Keratinocyte (primary cell): ENCODE measurements at regions not wholly inside any gene's neighbourhood (a gene's known extent, or its start where the extent isn't known, plus 50 kb on each side); places are given as distances from the start of the nearest gene placed in this dataset.

Source experiments
- DNase-seq: peaks from one replicate; pipeline ENCODE4 v3.0.0-alpha.2; 2011; ENCODE audit warnings: low read depth, missing footprints, low spot score
- FAIRE-seq: peaks from 2 replicates; lab custom pipeline; 2011; peaks lifted over from hg19 to GRCh38; lab: Jason Lieb, UNC
- H2AFZ ChIP-seq: 2 replicates; pipeline ENCODE4 v1.6.0; 2012; ENCODE audit warnings: low read length, control low read depth, inconsistent platforms; ENCODE audit not compliant: control insufficient read depth
- H3K27ac ChIP-seq: 2 replicates; pipeline ENCODE4 v1.5.1; 2011; ENCODE audit warnings: low read length; ENCODE audit not compliant: control insufficient read depth, insufficient read depth
- H3K27me3 ChIP-seq: 3 replicates; pipeline ENCODE4 v1.6.0; 2011; ENCODE audit warnings: low read length; ENCODE audit not compliant: control insufficient read depth, insufficient read depth; ENCODE audit errors: extremely low read depth
- H3K36me3 ChIP-seq, 2 experiments: 2 replicates in 1 of 2; 3 replicates in 1 of 2; pipeline ENCODE4 v1.5.1; 2011; ENCODE audit warnings: low read length in 2 of 2, mild to moderate bottlenecking in 1 of 2; ENCODE audit not compliant: control insufficient read depth in 2 of 2, insufficient read depth in 2 of 2; ENCODE audit errors: extremely low read depth in 1 of 2
- H3K4me1 ChIP-seq: 3 replicates; pipeline ENCODE4 v1.5.1; 2011; ENCODE audit warnings: low read length; ENCODE audit not compliant: control insufficient read depth, insufficient read depth; ENCODE audit errors: extremely low read depth
- H3K4me2 ChIP-seq: 3 replicates; pipeline ENCODE4 v1.6.0; 2011; ENCODE audit warnings: low read depth, low read length; ENCODE audit not compliant: control insufficient read depth, insufficient read depth; ENCODE audit errors: extremely low read depth
- H3K4me3 ChIP-seq, 3 experiments: fragments of 200-600 bp in 1 of 3; sonication (generic) in 1 of 3; 2 replicates in 2 of 3; 3 replicates in 1 of 3; pipeline ENCODE4 v1.5.1; 2011 to 2016; ENCODE audit warnings: low read length in 3 of 3, mild to moderate bottlenecking in 3 of 3, control low read depth in 2 of 3, inconsistent platforms in 1 of 3, low read depth in 1 of 3, mixed read lengths in 1 of 3, mixed run types in 1 of 3, moderate library complexity in 1 of 3; ENCODE audit not compliant: control insufficient read depth in 2 of 3, insufficient read depth in 2 of 3; ENCODE audit errors: extremely low read depth in 1 of 3
- H3K79me2 ChIP-seq: 2 replicates; pipeline ENCODE4 v1.6.0; 2012; ENCODE audit warnings: low read length; ENCODE audit not compliant: control insufficient read depth, insufficient read depth
- H3K9ac ChIP-seq: 3 replicates; pipeline ENCODE4 v1.6.0; 2011; ENCODE audit warnings: low read length; ENCODE audit not compliant: control insufficient read depth, insufficient read depth; ENCODE audit errors: extremely low read depth
- H3K9me1 ChIP-seq: 3 replicates; pipeline ENCODE4 v1.6.0; 2011; ENCODE audit warnings: low read length; ENCODE audit not compliant: control insufficient read depth, insufficient read depth; ENCODE audit errors: extremely low read depth
- H3K9me3 ChIP-seq: 2 replicates; pipeline ENCODE4 v1.5.1; 2012; ENCODE audit warnings: low read depth, low read length; ENCODE audit not compliant: control insufficient read depth
- H4K20me1 ChIP-seq: 3 replicates; pipeline ENCODE4 v1.6.0; 2011; ENCODE audit warnings: low read length; ENCODE audit not compliant: control insufficient read depth, insufficient read depth; ENCODE audit errors: extremely low read depth
- CTCF ChIP-seq, 3 experiments: IDR thresholded peaks in 1 of 3; conservative IDR thresholded peaks in 1 of 3; optimal IDR thresholded peaks in 1 of 3; 2 replicates in 2 of 3; 3 replicates in 1 of 3; pipeline versions ENCODE3 to v1.5.1; 2011; ENCODE audit warnings: low read length in 3 of 3, mild to moderate bottlenecking in 3 of 3, moderate library complexity in 2 of 3, control low read depth in 1 of 3, inconsistent platforms in 1 of 3; ENCODE audit not compliant: insufficient read depth in 2 of 3; ENCODE audit errors: extremely low read depth in 1 of 3
- EZH2 ChIP-seq: IDR thresholded peaks from one replicate; pipeline ENCODE4 v1.6.1; 2012; ENCODE audit warnings: inconsistent platforms, mild to moderate bottlenecking, low read length, moderate library complexity
- dilution Hi-C: fragments of 300-500 bp; cut with MboI; formaldehyde crosslinking; loops from one replicate; pipeline ENCODE4 v1.7.0; 2020; ENCODE audit warnings: low sequenced_read_pairs; ENCODE audit not compliant: extremely low pct_ligation_motif_present

DNA sequence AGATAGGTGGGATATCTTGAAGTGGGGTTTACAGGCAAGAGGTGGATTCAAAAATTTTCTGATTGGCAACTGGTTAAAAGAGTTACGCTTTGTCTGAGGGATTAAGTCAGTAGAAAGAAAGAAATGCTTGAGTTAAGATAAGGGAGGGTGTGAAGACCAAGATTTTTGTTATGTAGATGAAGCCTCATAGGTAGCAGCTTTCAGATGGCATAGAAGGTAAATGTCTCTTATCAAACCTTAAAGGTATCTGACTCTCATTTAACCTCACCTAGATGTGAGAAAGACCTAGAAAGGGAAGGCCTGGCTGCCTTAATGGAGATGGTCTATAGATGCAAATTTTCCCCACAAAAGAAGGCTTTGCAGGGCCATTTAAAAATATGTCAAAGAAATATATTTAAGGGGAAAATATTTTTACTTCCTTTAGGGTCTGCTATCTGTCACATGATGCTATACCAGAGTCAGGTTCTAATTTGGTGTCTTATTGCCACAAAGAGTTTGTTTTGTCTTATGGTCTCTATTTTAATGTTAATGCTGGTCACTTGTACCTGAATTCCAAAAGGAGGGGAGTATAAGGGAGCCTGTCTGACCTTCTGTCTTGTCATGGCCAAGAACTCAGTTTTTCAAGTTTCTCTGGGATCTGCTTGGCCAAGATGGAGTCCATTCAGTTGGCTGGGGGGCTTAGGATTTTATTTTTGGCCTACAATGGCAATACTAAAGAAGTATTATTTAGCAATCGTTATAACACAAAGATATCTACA, 699.1 kb upstream of the AMOT start:
- no peaks in the 10 kb centered on the region for H4K20me1 ChIP-seq
- no peak overlapping the region for H3K4me2 ChIP-seq
- H3K4me3 ChIP-seq = no peak overlapping the region
- H3K9ac ChIP-seq = no peak overlapping the region
- dilution Hi-C loops = no loop called here
- no peak overlapping the region for H2AFZ ChIP-seq
- H3K9me3 ChIP-seq = no peaks in the 10 kb centered on the region
- H3K79me2 ChIP-seq = no peaks in the 10 kb centered on the region
- H3K36me3 ChIP-seq = no peaks in the 10 kb centered on the region
- FAIRE-seq (no peak), DNase-seq (no peak)
- H3K4me1 ChIP-seq = no peaks in the 10 kb centered on the region
- no peaks in the 10 kb centered on the region for H3K9me1 ChIP-seq
- H3K27ac ChIP-seq = no peak overlapping the region
- TF ChIP-seq EZH2 (no peak), CTCF (optimal IDR thresholded peaks at IDR 0.05 in 1 of 3, IDR thresholded peaks at IDR 0.05 in 1 of 3, conservative IDR thresholded peaks at IDR 0.05 in 1 of 3; ENCODE audit: extremely low read depth in 1 of 3, insufficient read depth in 2 of 3, low read length in 3 of 3) (no peak)
- H3K27me3 ChIP-seq = no peaks in the 10 kb centered on the region

GRCh38 chrX:113529426-113530013, 688.9 kb upstream of the AMOT start:
- no peaks in the 10 kb centered on the region for H3K9me1 ChIP-seq
- dilution Hi-C loops = no loop called here
- H2AFZ ChIP-seq = no peak overlapping the region
- no peak for FAIRE-seq
- no peak overlapping the region for H3K4me3 ChIP-seq
- no peak overlapping the region for H3K27ac ChIP-seq
- TF ChIP-seq CTCF (optimal IDR thresholded peaks at IDR 0.05 in 1 of 3, IDR thresholded peaks at IDR 0.05 in 1 of 3, conservative IDR thresholded peaks at IDR 0.05 in 1 of 3; ENCODE audit: extremely low read depth in 1 of 3, insufficient read depth in 2 of 3, low read length in 3 of 3) (no peak), EZH2 (no peak)
- no peaks in the 10 kb centered on the region for H4K20me1 ChIP-seq
- H3K4me2 ChIP-seq = no peak overlapping the region
- no peaks in the 10 kb centered on the region for H3K27me3 ChIP-seq
- H3K9me3 ChIP-seq = no peaks in the 10 kb centered on the region
- no peaks in the 10 kb centered on the region for H3K36me3 ChIP-seq
- H3K79me2 ChIP-seq = no peaks in the 10 kb centered on the region
- no peaks in the 10 kb centered on the region for H3K4me1 ChIP-seq
- no peak overlapping the region for H3K9ac ChIP-seq
- DNase-seq = no peak
